Suprapubic skin (tissue), 4 donors: ENCODE measurements at regions not wholly inside any gene's neighbourhood (a gene's known extent, or its start where the extent isn't known, plus 50 kb on each side); places are given as distances from the start of the nearest gene placed in this dataset.

ENCODE experiments used
- DNase-seq, 2 donors: peaks; one replicate each; pipeline ENCODE4 v3.0.0-alpha.2; 2019; ENCODE audit warnings: low spot score in 2 of 2
- H3K27ac ChIP-seq: fragments of 200-600 bp; sonication (generic); one replicate; pipeline ENCODE4 v1.5.1; 2019
- H3K27me3 ChIP-seq: fragments of 200-600 bp; sonication (generic); one replicate; pipeline ENCODE4 v1.5.1; 2019
- H3K36me3 ChIP-seq: fragments of 200-600 bp; sonication (generic); one replicate; pipeline ENCODE4 v1.5.1; 2019
- H3K4me1 ChIP-seq: fragments of 200-600 bp; sonication (generic); one replicate; pipeline ENCODE4 v1.5.1; 2019
- H3K4me3 ChIP-seq: fragments of 200-600 bp; sonication (generic); one replicate; pipeline ENCODE4 v1.5.1; 2019; ENCODE audit warnings: mild to moderate bottlenecking
- H3K9me3 ChIP-seq: fragments of 200-600 bp; sonication (generic); one replicate; pipeline ENCODE4 v1.5.1; 2019
- EP300 ChIP-seq: sonication (generic); formaldehyde crosslinking; IDR thresholded peaks from one replicate; pipeline ENCODE4 v1.6.1; 2017; ENCODE audit warnings: antibody characterized with exemption
- POLR2A ChIP-seq, 2 donors: fragments of 450-650 bp; IDR thresholded peaks; one replicate each; pipeline ENCODE4 v1.6.1; 2017; ENCODE audit warnings: antibody characterized with exemption in 2 of 2, mild to moderate bottlenecking in 2 of 2, moderate library complexity in 2 of 2
- POLR2AphosphoS5 ChIP-seq, 3 donors: sonication (generic); formaldehyde crosslinking; IDR thresholded peaks; one replicate each; pipeline ENCODE4 v1.6.1; 2017; ENCODE audit warnings: antibody characterized with exemption in 3 of 3
- WGBS: methylation state at CpG from one replicate; pipeline ENCODE4 v1.1.5; 2018; 5-methylcytosine and 5-hydroxymethylcytosine counted together
- TF ChIP-seq, protein P1 (sequence below), 2 donors: fragments of 200-600 bp in 1 of 2; fragments of 450-650 bp in 1 of 2; sonication (generic) in 1 of 2; IDR thresholded peaks; one replicate each; pipeline ENCODE4 v1.5.1; 2016 to 2019; ENCODE audit warnings: antibody characterized with exemption in 2 of 2, mild to moderate bottlenecking in 1 of 2, moderate library complexity in 1 of 2

DNA sequence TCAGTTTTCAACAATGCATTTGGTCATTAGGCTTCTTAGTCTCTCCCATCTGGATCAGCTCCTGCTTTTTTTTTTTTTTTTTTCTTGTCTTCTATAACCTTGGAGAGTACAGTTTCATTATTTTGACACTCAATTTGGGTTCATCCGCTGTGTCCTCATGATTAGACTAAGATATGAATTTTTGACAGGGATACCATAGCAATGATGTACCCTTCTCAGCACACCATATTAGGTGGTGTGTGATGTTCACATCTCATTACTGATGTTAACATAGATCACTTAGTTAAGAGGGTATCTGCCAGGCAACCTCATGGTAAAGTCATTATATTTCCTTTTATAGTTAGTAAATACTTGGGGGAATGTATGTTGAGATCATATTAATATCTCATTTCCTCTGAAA lies 445.5 kb upstream of the IGFBP3 start:
- Histone ChIP-seq H3K4me3 (no peak overlapping the region), H3K27me3 (no peaks in the 10 kb centered on the region), H3K27ac (no peak overlapping the region), H3K36me3 (no peaks in the 10 kb centered on the region), H3K9me3 (no peaks in the 10 kb centered on the region), H3K4me1 (no peaks in the 10 kb centered on the region)
- no peak for DNase-seq
- TF ChIP-seq, protein P1, sequence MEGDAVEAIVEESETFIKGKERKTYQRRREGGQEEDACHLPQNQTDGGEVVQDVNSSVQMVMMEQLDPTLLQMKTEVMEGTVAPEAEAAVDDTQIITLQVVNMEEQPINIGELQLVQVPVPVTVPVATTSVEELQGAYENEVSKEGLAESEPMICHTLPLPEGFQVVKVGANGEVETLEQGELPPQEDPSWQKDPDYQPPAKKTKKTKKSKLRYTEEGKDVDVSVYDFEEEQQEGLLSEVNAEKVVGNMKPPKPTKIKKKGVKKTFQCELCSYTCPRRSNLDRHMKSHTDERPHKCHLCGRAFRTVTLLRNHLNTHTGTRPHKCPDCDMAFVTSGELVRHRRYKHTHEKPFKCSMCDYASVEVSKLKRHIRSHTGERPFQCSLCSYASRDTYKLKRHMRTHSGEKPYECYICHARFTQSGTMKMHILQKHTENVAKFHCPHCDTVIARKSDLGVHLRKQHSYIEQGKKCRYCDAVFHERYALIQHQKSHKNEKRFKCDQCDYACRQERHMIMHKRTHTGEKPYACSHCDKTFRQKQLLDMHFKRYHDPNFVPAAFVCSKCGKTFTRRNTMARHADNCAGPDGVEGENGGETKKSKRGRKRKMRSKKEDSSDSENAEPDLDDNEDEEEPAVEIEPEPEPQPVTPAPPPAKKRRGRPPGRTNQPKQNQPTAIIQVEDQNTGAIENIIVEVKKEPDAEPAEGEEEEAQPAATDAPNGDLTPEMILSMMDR (IDR thresholded peaks at IDR 0.05) = no peak
- TF ChIP-seq EP300 (no peak), POLR2AphosphoS5 (IDR thresholded peaks at IDR 0.05) (no peak), POLR2A (IDR thresholded peaks at IDR 0.05) (no peak)
- WGBS = 100% methylated on average over 1 of the region's 1 CpG

DNA sequence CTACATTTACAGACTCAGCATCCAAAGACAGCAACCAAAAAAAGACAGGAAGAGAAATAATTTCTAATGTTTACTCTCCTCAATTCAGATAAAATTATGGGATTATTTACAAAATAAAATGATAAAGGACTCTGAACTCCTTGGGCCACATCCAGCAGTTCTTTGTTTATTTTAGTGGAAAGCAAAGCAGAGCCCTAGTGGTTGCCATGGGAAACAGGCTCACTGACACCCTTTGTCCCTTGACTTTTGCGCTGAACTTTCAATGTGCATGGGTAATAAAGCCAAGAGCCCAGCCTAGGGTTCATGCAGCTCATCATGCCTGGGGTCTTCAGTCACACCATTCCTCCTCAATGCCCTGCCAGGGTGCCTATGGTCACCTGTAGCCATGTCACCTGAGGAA lies 442.6 kb upstream of the IGFBP3 start:
- no peak for DNase-seq
- TF ChIP-seq POLR2A (IDR thresholded peaks at IDR 0.05) (no peak), POLR2AphosphoS5 (IDR thresholded peaks at IDR 0.05) (no peak), EP300 (no peak)
- TF ChIP-seq, protein P1 (IDR thresholded peaks at IDR 0.05) = no peak
- WGBS = 100% methylated on average over 1 of the region's 1 CpG

DNA sequence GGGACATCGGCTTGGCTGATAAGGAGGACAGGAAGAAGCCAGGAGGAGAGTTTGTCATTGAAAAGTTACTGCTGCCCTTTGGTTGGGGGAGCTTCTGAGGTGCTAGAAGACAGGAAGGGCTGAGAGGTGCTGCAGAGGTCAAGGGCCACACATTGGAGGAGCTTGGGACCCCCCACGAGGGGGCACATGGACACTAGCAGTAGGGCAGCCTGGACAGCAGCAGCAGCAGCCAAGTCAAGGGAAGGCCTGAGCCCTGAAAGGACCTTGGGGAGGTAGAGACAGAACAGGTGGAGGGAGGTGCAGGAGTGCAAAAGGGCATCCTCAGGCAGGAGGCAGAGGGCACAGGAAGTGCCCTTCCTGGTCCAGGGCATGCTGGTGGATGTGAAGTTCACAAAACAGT lies 439.7 kb upstream of the IGFBP3 start:
- DNase-seq = no peak
- H3K27ac ChIP-seq = no peak overlapping the region
- WGBS = 83% methylated on average over 2 of the region's 2 CpGs
- no peaks in the 10 kb centered on the region for H3K36me3 ChIP-seq
- H3K4me3 ChIP-seq = no peak overlapping the region
- no peaks in the 10 kb centered on the region for H3K9me3 ChIP-seq
- TF ChIP-seq, protein P1 (IDR thresholded peaks at IDR 0.05) = no peak
- TF ChIP-seq POLR2AphosphoS5 (IDR thresholded peaks at IDR 0.05) (no peak), EP300 (no peak), POLR2A (IDR thresholded peaks at IDR 0.05) (no peak)
- no peaks in the 10 kb centered on the region for H3K4me1 ChIP-seq
- H3K27me3 ChIP-seq = no peaks in the 10 kb centered on the region

More for the DNA sequence above, 442.6 kb upstream of the IGFBP3 start:
- Histone ChIP-seq H3K9me3 (no peaks in the 10 kb centered on the region), H3K4me1 (no peaks in the 10 kb centered on the region), H3K27me3 (no peaks in the 10 kb centered on the region), H3K27ac (no peak overlapping the region), H3K36me3 (no peaks in the 10 kb centered on the region), H3K4me3 (no peak overlapping the region)

DNA sequence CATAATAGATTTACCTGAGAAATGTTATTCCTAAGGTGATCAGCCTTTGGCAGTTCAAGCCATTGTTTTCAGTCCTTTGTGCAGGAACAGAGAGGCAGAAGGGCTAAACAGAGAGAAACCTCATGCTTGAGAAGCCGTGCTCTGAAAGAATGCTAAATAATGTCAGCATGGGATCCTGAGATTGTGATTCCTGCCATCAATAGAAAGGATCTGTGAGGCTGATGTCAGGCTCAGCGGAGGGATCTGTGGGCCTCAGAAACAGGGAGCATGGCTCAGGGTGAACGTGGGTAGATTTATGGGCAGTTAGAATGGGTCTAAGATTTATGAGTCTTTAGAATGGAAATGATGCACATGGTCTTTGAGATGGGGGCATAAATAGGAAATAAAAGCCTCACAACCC lies 439.2 kb upstream of the IGFBP3 start:
- Histone ChIP-seq H3K27me3 (no peaks in the 10 kb centered on the region), H3K4me3 (no peak overlapping the region), H3K4me1 (no peaks in the 10 kb centered on the region), H3K9me3 (no peaks in the 10 kb centered on the region), H3K27ac (no peak overlapping the region), H3K36me3 (no peaks in the 10 kb centered on the region)
- no peak for DNase-seq
- TF ChIP-seq POLR2AphosphoS5 (IDR thresholded peaks at IDR 0.05) (no peak), EP300 (no peak), POLR2A (IDR thresholded peaks at IDR 0.05) (no peak)
- TF ChIP-seq, protein P1 (IDR thresholded peaks at IDR 0.05) = no peak
- 87% methylated on average over 3 of the region's 3 CpGs for WGBS

DNA sequence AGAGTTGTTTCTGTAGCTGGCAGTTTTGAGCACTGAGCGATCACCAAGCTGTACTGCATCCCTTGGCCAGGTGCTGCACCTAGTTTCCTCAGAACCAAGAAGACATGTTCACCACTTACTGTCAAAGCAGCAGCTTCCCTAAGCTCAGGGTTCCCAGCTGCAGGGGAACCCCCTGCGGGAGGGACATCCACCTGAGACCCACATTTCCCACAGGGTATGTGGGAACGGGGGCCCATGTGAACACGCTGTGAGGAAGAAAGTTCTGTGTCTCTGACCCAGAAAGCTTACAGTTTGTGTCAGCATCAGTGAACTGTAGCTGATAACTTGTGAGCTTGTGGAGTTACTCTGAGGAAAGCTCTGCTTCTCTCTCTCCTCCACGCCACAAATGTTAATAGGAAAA lies 436.8 kb upstream of the IGFBP3 start:
- Histone ChIP-seq H3K4me1 (no peaks in the 10 kb centered on the region), H3K27me3 (no peaks in the 10 kb centered on the region), H3K9me3 (no peaks in the 10 kb centered on the region), H3K4me3 (no peak overlapping the region), H3K36me3 (no peaks in the 10 kb centered on the region), H3K27ac (no peak overlapping the region)
- TF ChIP-seq POLR2A (IDR thresholded peaks at IDR 0.05) (no peak), POLR2AphosphoS5 (IDR thresholded peaks at IDR 0.05) (no peak), EP300 (no peak)
- TF ChIP-seq, protein P1 (IDR thresholded peaks at IDR 0.05) = no peak
- 97% methylated on average over 5 of the region's 5 CpGs for WGBS
- no peak for DNase-seq
